Lower lobe of right lung (tissue), 2 donors: ENCODE measurements at regions not wholly inside any gene's neighbourhood (a gene's known extent, or its start where the extent isn't known, plus 50 kb on each side); places are given as distances from the start of the nearest gene placed in this dataset.

Source experiments
- ATAC-seq, 2 donors: fragments of 200-7000 bp; cut with Tn5 transposase; one replicate each; pipeline ENCODE4 v1.9.1; 2020 to 2022; ENCODE audit warnings: mild to moderate bottlenecking in 2 of 2, moderate library complexity in 2 of 2
- DNase-seq: peaks from one replicate; pipeline ENCODE4 v3.0.0-alpha.2; 2020
- H3K27ac ChIP-seq: fragments of 200-600 bp; one replicate; pipeline ENCODE4 v1.8.0; 2022
- H3K27me3 ChIP-seq: fragments of 200-600 bp; one replicate; pipeline ENCODE4 v1.8.0; 2022; ENCODE audit warnings: low read depth
- H3K36me3 ChIP-seq: fragments of 200-600 bp; one replicate; pipeline ENCODE4 v1.8.0; 2022; ENCODE audit warnings: mild to moderate bottlenecking
- H3K4me1 ChIP-seq: fragments of 200-600 bp; one replicate; pipeline ENCODE4 v1.8.0; 2022
- H3K4me3 ChIP-seq: fragments of 200-600 bp; one replicate; pipeline ENCODE4 v1.8.0; 2022; ENCODE audit warnings: mild to moderate bottlenecking
- H3K9me3 ChIP-seq: fragments of 200-600 bp; one replicate; pipeline ENCODE4 v1.8.0; 2022
- CTCF ChIP-seq: fragments of 200-600 bp; IDR thresholded peaks from one replicate; pipeline ENCODE4 v1.8.0; 2022; ENCODE audit warnings: antibody characterized with exemption, mild to moderate bottlenecking
- intact Hi-C: fragments of 100-400 bp; cut with DNase I; formaldehyde crosslinking; loops from one replicate; pipeline ENCODE4 v1.11.0; 2022
- donor health status: DM: no; HTN: yes; CAD: no; lungs with severe emphysema.

DNA sequence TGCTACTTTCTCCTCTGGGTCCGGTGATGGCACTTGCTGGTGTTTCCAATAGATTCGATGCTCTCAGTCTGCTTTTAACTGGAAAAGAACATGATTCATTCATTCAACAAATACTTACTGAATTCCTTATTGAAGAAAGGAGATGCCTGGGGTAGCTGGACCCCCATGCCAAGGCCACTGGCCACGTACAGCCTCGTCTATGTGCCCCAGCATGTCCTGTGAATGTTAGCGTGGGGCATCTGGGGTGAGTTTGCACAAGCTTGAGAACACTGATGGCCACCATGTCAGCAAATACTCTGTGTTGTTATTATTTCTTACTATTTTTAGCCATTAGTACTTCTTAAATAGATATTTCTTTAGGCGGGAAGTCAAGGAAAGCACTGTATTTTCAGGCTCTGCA is 112.0 kb upstream of the OXGR1 start:
- ATAC-seq (no peak), DNase-seq (no peak)
- no peaks in the 10 kb centered on the region for H3K36me3 ChIP-seq
- intact Hi-C loops, result no loop called here
- TF ChIP-seq CTCF, result no peak
- H3K27ac ChIP-seq, result no peak overlapping the region
- no peaks in the 10 kb centered on the region for H3K27me3 ChIP-seq
- H3K4me1 ChIP-seq, result peaks cover 26% of the 10 kb centered on the region
- H3K4me3 ChIP-seq, result no peak overlapping the region
- no peaks in the 10 kb centered on the region for H3K9me3 ChIP-seq

DNA sequence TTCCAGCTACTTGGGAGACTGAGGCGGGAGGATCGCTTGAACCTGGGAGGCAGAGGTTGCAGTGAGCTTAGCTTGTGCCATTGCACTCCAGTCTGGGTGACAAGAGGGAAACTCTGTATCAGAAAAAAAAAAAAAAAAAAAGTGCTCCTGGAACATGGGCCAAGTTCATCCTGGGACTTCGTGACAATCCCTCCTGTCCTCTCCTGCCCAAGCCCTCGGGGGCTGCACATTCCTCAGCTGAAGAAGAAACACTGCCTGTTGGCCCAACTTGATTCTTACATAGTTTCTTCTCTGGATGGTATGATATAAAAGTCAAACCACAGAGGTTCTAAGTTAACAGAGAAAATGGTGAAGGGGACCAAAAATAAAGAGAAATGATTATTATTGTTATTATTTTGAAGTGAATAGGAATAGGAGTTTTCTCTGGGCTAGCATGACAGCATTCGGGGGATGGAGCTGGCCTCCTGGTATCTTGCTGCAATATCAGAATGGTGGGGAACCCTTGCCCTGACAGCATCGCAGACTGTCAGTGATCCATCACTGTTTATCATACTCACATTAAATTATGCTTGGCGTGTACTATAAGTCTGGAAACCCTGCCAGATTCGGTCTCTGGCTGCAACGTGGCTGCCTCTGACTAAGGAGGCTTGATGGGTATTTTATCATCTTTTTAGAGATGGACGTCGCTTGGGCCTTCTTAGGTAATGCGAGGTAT is 113.7 kb upstream of the OXGR1 start:
- DNase-seq, result no peak
- intact Hi-C loops, result no loop called here
- peaks cover 39% of the 10 kb centered on the region for H3K4me1 ChIP-seq

DNA sequence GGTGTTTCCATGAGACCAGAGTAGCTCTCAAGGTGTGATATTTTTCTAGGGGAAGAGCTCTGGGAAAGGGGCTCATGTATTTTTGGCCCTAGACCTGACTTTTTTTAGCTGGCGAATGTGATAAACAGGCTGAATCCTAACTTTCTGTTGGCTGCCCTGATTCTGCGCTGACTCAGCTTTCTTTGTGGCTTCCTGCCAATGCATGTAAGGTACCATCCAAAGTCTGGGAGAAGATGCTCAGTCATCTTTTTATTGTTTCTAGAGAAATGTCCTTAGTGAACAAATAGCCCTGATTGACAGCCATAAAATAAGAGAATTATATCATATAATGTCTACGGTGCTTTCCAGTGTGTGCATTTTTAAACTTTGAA is 113.6 kb upstream of the MBNL2 start:
- H3K27ac ChIP-seq, result no peak overlapping the region

More for the DNA sequence above, 113.7 kb upstream of the OXGR1 start:
- no peak overlapping the region for H3K4me3 ChIP-seq
- TF ChIP-seq CTCF, result no peak
- ATAC-seq, result no peak
- no peaks in the 10 kb centered on the region for H3K9me3 ChIP-seq
- no peaks in the 10 kb centered on the region for H3K36me3 ChIP-seq
- H3K27me3 ChIP-seq, result no peaks in the 10 kb centered on the region
- no peak overlapping the region for H3K27ac ChIP-seq

GRCh38 chr13:97109256-97109655 is 112.9 kb upstream of the MBNL2 start:
- intact Hi-C loops, result no loop called here
- peaks cover 47% of the 10 kb centered on the region for H3K4me1 ChIP-seq
- no peaks in the 10 kb centered on the region for H3K36me3 ChIP-seq
- no peak for DNase-seq
- no peak overlapping the region for H3K4me3 ChIP-seq
- no peak for TF ChIP-seq CTCF
- H3K27ac ChIP-seq, result peak overlapping the region; percentile 20
- H3K9me3 ChIP-seq, result no peaks in the 10 kb centered on the region
- no peak for ATAC-seq
- H3K27me3 ChIP-seq, result no peaks in the 10 kb centered on the region

More for the DNA sequence above, 113.6 kb upstream of the MBNL2 start:
- DNase-seq (no peak), ATAC-seq (no peak)
- no peaks in the 10 kb centered on the region for H3K9me3 ChIP-seq
- H3K4me1 ChIP-seq, result peaks cover 40% of the 10 kb centered on the region
- H3K4me3 ChIP-seq, result no peak overlapping the region
- intact Hi-C loops, result no loop called here
- no peaks in the 10 kb centered on the region for H3K27me3 ChIP-seq
- no peak for TF ChIP-seq CTCF
- no peaks in the 10 kb centered on the region for H3K36me3 ChIP-seq

DNA sequence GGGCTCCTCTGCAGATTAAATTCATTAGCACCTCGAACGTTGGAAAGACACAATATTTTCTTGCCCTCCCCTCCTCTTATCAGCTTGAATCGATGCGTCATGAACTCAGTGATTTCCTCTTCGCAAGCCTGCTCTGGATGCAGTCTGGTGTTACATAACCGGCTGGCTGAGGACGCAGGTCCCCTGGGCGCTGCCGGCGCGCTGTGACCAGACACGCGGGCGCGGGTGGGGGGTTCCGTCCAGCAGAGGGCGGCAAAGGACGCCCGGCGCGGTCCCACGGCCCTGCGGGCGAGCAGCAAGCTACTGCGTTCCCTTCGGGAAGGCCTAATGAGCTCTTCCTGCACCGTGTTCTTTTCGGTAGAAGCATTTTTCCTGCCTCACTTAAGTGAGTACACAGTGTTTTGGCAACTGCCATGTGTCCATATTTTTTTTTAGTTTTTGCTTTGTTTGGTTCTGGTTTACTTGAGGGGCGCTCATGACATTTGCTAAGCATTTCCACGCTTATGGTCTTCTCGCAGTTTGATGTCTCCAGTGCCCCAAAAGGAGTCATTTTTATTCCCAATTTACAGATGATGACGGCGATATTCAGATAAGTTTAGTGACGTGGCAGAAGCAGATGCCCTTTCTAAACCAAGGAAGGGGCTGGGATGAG is 112.2 kb upstream of the MBNL2 start:
- peak; percentile 92 for DNase-seq
- H3K36me3 ChIP-seq, result no peaks in the 10 kb centered on the region
- H3K27ac ChIP-seq, result peak overlapping the region; percentile 20
- peak; percentile 97 to 99 for ATAC-seq
- H3K4me1 ChIP-seq, result peaks cover 54% of the 10 kb centered on the region
- H3K27me3 ChIP-seq, result no peaks in the 10 kb centered on the region
- TF ChIP-seq CTCF, result peak; percentile 97
- intact Hi-C loops, result loop anchor here (10.0 kb wide), 2 partner anchors 115 to 245 kb away; partner anchors contain the start of gene MBNL2
- H3K4me3 ChIP-seq, result peak overlapping the region; percentile 16
- H3K9me3 ChIP-seq, result no peaks in the 10 kb centered on the region
